Hepatocyte (in vitro differentiated cells): ENCODE measurements at regions not wholly inside any gene's neighbourhood (a gene's known extent, or its start where the extent isn't known, plus 50 kb on each side); places are given as distances from the start of the nearest gene placed in this dataset.

ENCODE experiments used
- EZH2phosphoT487 ChIP-seq: fragments of 200-600 bp; sonication (generic); IDR thresholded peaks from one replicate; pipeline ENCODE4 v1.6.1; 2018; ENCODE audit warnings: antibody characterized with exemption, mild to moderate bottlenecking, low read depth, moderate library complexity; ENCODE audit not compliant: unreplicated experiment, severe bottlenecking
- TF ChIP-seq, protein P1 (sequence below): fragments of 200-600 bp; sonication (generic); IDR thresholded peaks from 2 replicates; pipeline ENCODE4 v1.5.1; 2016; ENCODE audit warnings: antibody characterized with exemption, mild to moderate bottlenecking; ENCODE audit not compliant: poor library complexity

GRCh38 chr6:104462811-104463599 lies 396.7 kb downstream of the HACE1 start:
- TF ChIP-seq, protein P1, sequence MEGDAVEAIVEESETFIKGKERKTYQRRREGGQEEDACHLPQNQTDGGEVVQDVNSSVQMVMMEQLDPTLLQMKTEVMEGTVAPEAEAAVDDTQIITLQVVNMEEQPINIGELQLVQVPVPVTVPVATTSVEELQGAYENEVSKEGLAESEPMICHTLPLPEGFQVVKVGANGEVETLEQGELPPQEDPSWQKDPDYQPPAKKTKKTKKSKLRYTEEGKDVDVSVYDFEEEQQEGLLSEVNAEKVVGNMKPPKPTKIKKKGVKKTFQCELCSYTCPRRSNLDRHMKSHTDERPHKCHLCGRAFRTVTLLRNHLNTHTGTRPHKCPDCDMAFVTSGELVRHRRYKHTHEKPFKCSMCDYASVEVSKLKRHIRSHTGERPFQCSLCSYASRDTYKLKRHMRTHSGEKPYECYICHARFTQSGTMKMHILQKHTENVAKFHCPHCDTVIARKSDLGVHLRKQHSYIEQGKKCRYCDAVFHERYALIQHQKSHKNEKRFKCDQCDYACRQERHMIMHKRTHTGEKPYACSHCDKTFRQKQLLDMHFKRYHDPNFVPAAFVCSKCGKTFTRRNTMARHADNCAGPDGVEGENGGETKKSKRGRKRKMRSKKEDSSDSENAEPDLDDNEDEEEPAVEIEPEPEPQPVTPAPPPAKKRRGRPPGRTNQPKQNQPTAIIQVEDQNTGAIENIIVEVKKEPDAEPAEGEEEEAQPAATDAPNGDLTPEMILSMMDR, result no peak
- TF ChIP-seq EZH2phosphoT487, result no peak
